HG02981 (cell line): ENCODE measurements at regions not wholly inside any gene's neighbourhood (a gene's known extent, or its start where the extent isn't known, plus 50 kb on each side); places are given as distances from the start of the nearest gene placed in this dataset.
"Not testable (repeated sequence)": the region's sequence is repeated elsewhere in the genome, so short reads cannot be mapped to it uniquely, and the experiment has no call there.

Experiments used
- ATAC-seq: cut with Tn5 transposase; IDR thresholded peaks from one replicate; pipeline ENCODE4 v1.9.1; 2021; ENCODE audit warnings: mild to moderate bottlenecking, moderate library complexity; ENCODE audit not compliant: unreplicated experiment

GRCh38 chr1:222865718-222866117 lies 50.9 kb downstream of the DISP1 start:
- no peak for ATAC-seq

GRCh38 chr1:222867316-222867715 lies 52.5 kb downstream of the DISP1 start:
- no peak for ATAC-seq

GRCh38 chr1:222876182-222876581 lies 61.3 kb downstream of the DISP1 start:
- ATAC-seq, result no peak

GRCh38 chr1:222877854-222878253 lies 63.0 kb downstream of the DISP1 start:
- no peak for ATAC-seq

- ATAC-seq, result no peak
Measured at GRCh38 chr1:222880587-222880986, 65.7 kb downstream of the DISP1 start.

GRCh38 chr1:222886194-222886854 lies 71.5 kb downstream of the DISP1 start:
- ATAC-seq, result no peak

GRCh38 chr1:222886878-222887351 lies 72.1 kb downstream of the DISP1 start:
- ATAC-seq, result no peak

GRCh38 chr1:222889440-222889839 lies 74.6 kb downstream of the DISP1 start:
- ATAC-seq, result no peak

- no peak for ATAC-seq
Measured at GRCh38 chr1:222890716-222891115, 75.9 kb downstream of the DISP1 start.

GRCh38 chr1:222891578-222891977 lies 76.7 kb downstream of the DISP1 start:
- no peak for ATAC-seq

- ATAC-seq, result no peak
Measured at GRCh38 chr1:222892137-222892769, 77.4 kb downstream of the DISP1 start.

- ATAC-seq, result no peak
Measured at GRCh38 chr1:222893255-222893654, 78.4 kb downstream of the DISP1 start.

GRCh38 chr1:222894331-222894730 lies 79.5 kb downstream of the DISP1 start:
- no peak for ATAC-seq

- no peak for ATAC-seq
Measured at GRCh38 chr1:222896630-222897526, 82.0 kb downstream of the DISP1 start.

- no peak for ATAC-seq
Measured at GRCh38 chr1:222897527-222898190, 82.8 kb downstream of the DISP1 start.

GRCh38 chr1:222898191-222898527 lies 83.3 kb downstream of the DISP1 start:
- no peak for ATAC-seq

GRCh38 chr1:222899471-222899870 lies 84.6 kb downstream of the DISP1 start:
- ATAC-seq, result no peak

GRCh38 chr1:222904451-222904850 lies 89.6 kb downstream of the DISP1 start:
- ATAC-seq, result no peak

- ATAC-seq, result no peak
Measured at GRCh38 chr1:222905151-222905550, 90.3 kb downstream of the DISP1 start.

- ATAC-seq, result not testable (repeated sequence)
Measured at GRCh38 chr1:222906271-222906739, 91.5 kb downstream of the DISP1 start.

- ATAC-seq, result no peak
Measured at GRCh38 chr1:222909586-222909985, 94.7 kb downstream of the DISP1 start.
